Astrocyte (in vitro differentiated cells and primary cell): ENCODE measurements at regions not wholly inside any gene's neighbourhood (a gene's known extent, or its start where the extent isn't known, plus 50 kb on each side); places are given as distances from the start of the nearest gene placed in this dataset.

ENCODE experiments used
- DNase-seq: peaks from one replicate; pipeline ENCODE4 v3.0.0-alpha.2; 2010; ENCODE audit warnings: low read depth
- FAIRE-seq: peaks from 2 replicates; lab custom pipeline; 2011; peaks lifted over from hg19 to GRCh38; lab: Jason Lieb, UNC
- H2AFZ ChIP-seq: 2 replicates; pipeline ENCODE4 v1.6.0; 2012; ENCODE audit warnings: low read depth, low read length, inconsistent platforms
- H3K27ac ChIP-seq: 2 replicates; pipeline ENCODE4 v1.5.1; 2011; ENCODE audit warnings: low read depth, low read length, inconsistent platforms
- H3K27me3 ChIP-seq: 2 replicates; pipeline ENCODE4 v1.6.0; 2011; ENCODE audit warnings: low read length, inconsistent platforms; ENCODE audit not compliant: insufficient read depth
- H3K36me3 ChIP-seq: 2 replicates; pipeline ENCODE4 v1.5.1; 2011; ENCODE audit warnings: low read length, inconsistent platforms; ENCODE audit not compliant: insufficient read depth
- H3K4me1 ChIP-seq: 2 replicates; pipeline ENCODE4 v1.5.1; 2011; ENCODE audit warnings: low read length, inconsistent platforms; ENCODE audit not compliant: insufficient read depth
- H3K4me2 ChIP-seq: 2 replicates; pipeline ENCODE4 v1.6.0; 2012; ENCODE audit warnings: low read length, inconsistent platforms
- H3K4me3 ChIP-seq: 2 replicates; pipeline ENCODE4 v1.5.1; 2011; ENCODE audit warnings: low read depth, mild to moderate bottlenecking, low read length, inconsistent platforms; ENCODE audit not compliant: insufficient read depth
- H3K79me2 ChIP-seq: 2 replicates; pipeline ENCODE4 v1.6.0; 2012; ENCODE audit warnings: mild to moderate bottlenecking, low read length, inconsistent platforms; ENCODE audit not compliant: insufficient read depth
- H3K9ac ChIP-seq: 2 replicates; pipeline ENCODE4 v1.6.0; 2012; ENCODE audit warnings: mild to moderate bottlenecking, low read length, inconsistent platforms
- H3K9me3 ChIP-seq: 2 replicates; pipeline ENCODE4 v1.5.1; 2012; ENCODE audit warnings: low read depth, mild to moderate bottlenecking, low read length, inconsistent platforms; ENCODE audit not compliant: insufficient read depth
- H4K20me1 ChIP-seq: 2 replicates; pipeline ENCODE4 v1.6.0; 2012; ENCODE audit warnings: low read length, inconsistent platforms; ENCODE audit not compliant: insufficient read depth
- H3K27ac Mint-ChIP-seq: one replicate; pipeline ENCODE4 v1.8.0; 2021; ENCODE audit warnings: mild to moderate bottlenecking, mixed read lengths; ENCODE audit not compliant: unreplicated experiment
- H3K27me3 Mint-ChIP-seq: one replicate; pipeline ENCODE4 v1.8.0; 2021; ENCODE audit warnings: low read depth, mixed read lengths; ENCODE audit not compliant: unreplicated experiment
- H3K36me3 Mint-ChIP-seq: one replicate; pipeline ENCODE4 v1.8.0; 2021; ENCODE audit warnings: low read depth, mixed read lengths; ENCODE audit not compliant: unreplicated experiment
- H3K4me1 Mint-ChIP-seq: one replicate; pipeline ENCODE4 v1.8.0; 2021; ENCODE audit warnings: low read depth, mixed read lengths; ENCODE audit not compliant: unreplicated experiment
- H3K4me3 Mint-ChIP-seq: one replicate; pipeline ENCODE4 v1.8.0; 2021; ENCODE audit warnings: mild to moderate bottlenecking, moderate library complexity, mixed read lengths; ENCODE audit not compliant: unreplicated experiment
- H3K9me3 Mint-ChIP-seq: one replicate; pipeline ENCODE4 v1.8.0; 2021; ENCODE audit warnings: mild to moderate bottlenecking, mixed read lengths; ENCODE audit not compliant: unreplicated experiment
- EZH2 ChIP-seq: IDR thresholded peaks from 2 replicates; pipeline ENCODE4 v1.6.1; 2012; ENCODE audit warnings: mild to moderate bottlenecking, low read length, inconsistent platforms; ENCODE audit not compliant: insufficient read depth
- TF ChIP-seq, protein P1 (sequence below): IDR thresholded peaks from 2 replicates; pipeline ENCODE4 v1.5.1; 2011; ENCODE audit warnings: low read depth, mild to moderate bottlenecking, inconsistent platforms, low read length, moderate library complexity; ENCODE audit not compliant: insufficient read depth

DNA sequence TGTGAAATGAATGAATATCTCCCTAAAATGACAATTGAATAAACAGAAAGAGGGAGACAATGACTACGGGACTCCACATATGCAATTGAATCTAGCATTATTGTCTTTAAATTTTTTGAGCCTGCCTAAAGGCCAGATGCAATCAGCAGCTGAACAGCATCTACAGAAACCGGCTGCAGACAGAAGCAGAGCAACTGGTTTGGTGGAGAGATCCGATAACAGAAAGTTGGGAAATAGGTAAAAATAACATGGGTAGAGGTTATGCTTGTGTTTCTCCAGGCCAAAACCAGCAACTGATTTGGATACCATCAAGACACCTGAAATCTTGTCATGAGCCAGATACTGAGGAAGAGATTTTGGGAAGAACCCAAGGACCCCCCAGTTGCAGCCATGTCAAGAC is 146.6 kb downstream of the ZNF33B start:
- no peaks in the 10 kb centered on the region for H3K9me3 ChIP-seq
- H3K36me3 Mint-ChIP-seq: no peaks in the 10 kb centered on the region
- FAIRE-seq: no peak

DNA sequence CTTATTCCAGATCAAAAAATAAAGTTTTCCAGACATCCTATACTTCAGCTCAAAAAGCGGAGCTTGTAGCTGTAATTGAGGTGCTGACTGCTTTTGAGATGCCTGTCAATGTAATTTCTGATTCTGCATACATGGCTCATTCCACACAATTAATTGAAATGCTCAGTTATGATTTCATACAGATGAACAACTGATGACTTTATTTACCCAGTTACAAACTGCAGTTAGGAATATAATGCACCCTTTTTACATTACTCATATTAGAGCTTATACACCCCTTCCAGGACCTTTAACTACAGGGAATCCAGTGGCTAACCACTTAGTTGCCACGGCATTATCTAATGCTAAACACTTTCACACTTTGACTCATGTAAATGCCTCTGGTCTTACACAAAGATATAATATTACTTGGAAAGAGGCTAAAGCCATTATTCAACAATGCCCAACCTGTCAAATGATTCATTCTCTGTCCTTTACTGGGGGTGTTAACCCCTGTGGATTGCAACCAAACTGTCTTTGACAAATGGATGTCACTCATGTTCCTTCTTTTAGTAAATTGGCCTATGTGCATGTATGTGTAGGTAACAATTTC is 147.3 kb downstream of the ZNF33B start:
- H3K9me3 ChIP-seq: peaks cover 4% of the 10 kb centered on the region
- H3K9ac ChIP-seq: no peak overlapping the region
- H4K20me1 ChIP-seq: no peaks in the 10 kb centered on the region
- peaks cover 2% of the 10 kb centered on the region for H3K9me3 Mint-ChIP-seq
- DNase-seq: peak; percentile 1
- no peaks in the 10 kb centered on the region for H3K36me3 Mint-ChIP-seq
- no peaks in the 10 kb centered on the region for H3K4me1 Mint-ChIP-seq
- H2AFZ ChIP-seq: no peak overlapping the region
- no peak overlapping the region for H3K27ac Mint-ChIP-seq
- H3K4me2 ChIP-seq: no peak overlapping the region
- H3K36me3 ChIP-seq: no peaks in the 10 kb centered on the region
- H3K4me3 ChIP-seq: no peak overlapping the region
- H3K27me3 ChIP-seq: no peaks in the 10 kb centered on the region
- H3K27me3 Mint-ChIP-seq: no peaks in the 10 kb centered on the region
- no peaks in the 10 kb centered on the region for H3K79me2 ChIP-seq
- TF ChIP-seq EZH2: no peak
- TF ChIP-seq, protein P1, sequence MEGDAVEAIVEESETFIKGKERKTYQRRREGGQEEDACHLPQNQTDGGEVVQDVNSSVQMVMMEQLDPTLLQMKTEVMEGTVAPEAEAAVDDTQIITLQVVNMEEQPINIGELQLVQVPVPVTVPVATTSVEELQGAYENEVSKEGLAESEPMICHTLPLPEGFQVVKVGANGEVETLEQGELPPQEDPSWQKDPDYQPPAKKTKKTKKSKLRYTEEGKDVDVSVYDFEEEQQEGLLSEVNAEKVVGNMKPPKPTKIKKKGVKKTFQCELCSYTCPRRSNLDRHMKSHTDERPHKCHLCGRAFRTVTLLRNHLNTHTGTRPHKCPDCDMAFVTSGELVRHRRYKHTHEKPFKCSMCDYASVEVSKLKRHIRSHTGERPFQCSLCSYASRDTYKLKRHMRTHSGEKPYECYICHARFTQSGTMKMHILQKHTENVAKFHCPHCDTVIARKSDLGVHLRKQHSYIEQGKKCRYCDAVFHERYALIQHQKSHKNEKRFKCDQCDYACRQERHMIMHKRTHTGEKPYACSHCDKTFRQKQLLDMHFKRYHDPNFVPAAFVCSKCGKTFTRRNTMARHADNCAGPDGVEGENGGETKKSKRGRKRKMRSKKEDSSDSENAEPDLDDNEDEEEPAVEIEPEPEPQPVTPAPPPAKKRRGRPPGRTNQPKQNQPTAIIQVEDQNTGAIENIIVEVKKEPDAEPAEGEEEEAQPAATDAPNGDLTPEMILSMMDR: no peak
- no peak for FAIRE-seq
- no peak overlapping the region for H3K4me3 Mint-ChIP-seq
- no peak overlapping the region for H3K27ac ChIP-seq
- H3K4me1 ChIP-seq: no peaks in the 10 kb centered on the region

More for the DNA sequence above, 146.6 kb downstream of the ZNF33B start:
- Histone ChIP-seq H4K20me1 (no peaks in the 10 kb centered on the region), H3K4me1 (no peaks in the 10 kb centered on the region), H3K27me3 (no peaks in the 10 kb centered on the region), H3K36me3 (no peaks in the 10 kb centered on the region), H3K27ac (no peak overlapping the region), H2AFZ (no peak overlapping the region), H3K79me2 (no peaks in the 10 kb centered on the region), H3K9ac (no peak overlapping the region), H3K4me3 (no peak overlapping the region), H3K4me2 (no peak overlapping the region)
- no peak for DNase-seq
- Mint-ChIP-seq H3K4me1 (no peaks in the 10 kb centered on the region), H3K27me3 (no peaks in the 10 kb centered on the region), H3K27ac (no peak overlapping the region), H3K9me3 (peaks cover 2% of the 10 kb centered on the region), H3K4me3 (no peak overlapping the region)
- TF ChIP-seq, protein P1: no peak
- no peak for TF ChIP-seq EZH2

DNA sequence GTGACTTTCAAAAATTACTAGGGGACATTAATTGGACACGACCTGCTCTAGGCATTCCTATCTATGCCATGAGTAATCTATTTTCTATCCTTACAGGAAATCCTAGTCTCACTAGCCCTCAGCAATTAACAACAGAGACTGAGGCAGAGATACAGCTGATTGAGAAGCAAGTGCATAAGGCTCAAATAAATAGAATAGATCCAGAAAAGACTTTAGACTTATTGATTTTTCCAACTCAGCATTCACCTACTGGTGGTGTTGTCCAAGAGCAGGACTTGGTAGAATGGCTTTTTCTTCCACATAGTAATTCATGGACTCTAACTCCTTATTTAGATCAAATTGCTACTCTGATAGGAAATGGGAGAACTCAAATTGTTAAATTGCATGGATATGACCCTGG is 148.0 kb downstream of the ZNF33B start:
- Mint-ChIP-seq H3K27ac (no peak overlapping the region), H3K27me3 (no peaks in the 10 kb centered on the region), H3K36me3 (no peaks in the 10 kb centered on the region), H3K4me3 (no peak overlapping the region), H3K9me3 (peaks cover 2% of the 10 kb centered on the region), H3K4me1 (no peaks in the 10 kb centered on the region)
- peaks cover 4% of the 10 kb centered on the region for H3K9me3 ChIP-seq
- H2AFZ ChIP-seq: no peak overlapping the region
- H3K79me2 ChIP-seq: no peaks in the 10 kb centered on the region
- no peaks in the 10 kb centered on the region for H3K4me1 ChIP-seq
- no peaks in the 10 kb centered on the region for H3K27me3 ChIP-seq
- no peak overlapping the region for H3K4me2 ChIP-seq
- H4K20me1 ChIP-seq: no peaks in the 10 kb centered on the region
- FAIRE-seq: no peak
- H3K4me3 ChIP-seq: no peak overlapping the region
- DNase-seq: no peak
- H3K9ac ChIP-seq: no peak overlapping the region
- no peaks in the 10 kb centered on the region for H3K36me3 ChIP-seq
- no peak overlapping the region for H3K27ac ChIP-seq
- TF ChIP-seq, protein P1: no peak
- TF ChIP-seq EZH2: no peak
